ENCODE measurements at regions not wholly inside any gene's neighbourhood (a gene's known extent, or its start where the extent isn't known, plus 50 kb on each side); places are given as distances from the start of the nearest gene placed in this dataset.

DNA sequence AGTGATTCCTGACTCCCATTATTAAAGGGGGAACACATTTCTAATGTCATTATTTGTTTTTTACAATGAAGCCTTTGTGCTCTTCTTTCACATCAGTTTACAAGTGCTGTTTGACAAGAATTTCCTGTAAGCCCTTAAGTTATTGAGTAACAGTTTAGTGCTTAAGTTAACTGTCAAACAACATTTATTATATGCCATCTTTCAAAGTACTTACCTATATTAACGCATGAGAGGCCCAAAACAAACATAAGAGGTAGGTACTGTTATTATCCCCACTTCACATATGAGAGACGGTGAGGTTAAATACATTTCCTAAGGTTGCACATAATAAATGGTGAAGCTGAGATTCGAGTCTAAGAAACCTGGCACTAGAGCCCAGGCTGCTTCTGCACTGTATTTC, 56.0 kb upstream of the MAGED1 start:
- Histone ChIP-seq H3K36me3 (ENCODE audit: insufficient read depth, low read length, poor library complexity, severe bottlenecking) (no peaks in the 10 kb centered on the region), H3K9me3 (ENCODE audit: low read depth, low read length, poor library complexity, severe bottlenecking) (no peaks in the 10 kb centered on the region), H3K4me3 (ENCODE audit: low read depth, low read length, poor library complexity, severe bottlenecking) (no peak overlapping the region), H3K4me1 (ENCODE audit: insufficient read depth, low read length, poor library complexity, severe bottlenecking) (peaks cover 16% of the 10 kb centered on the region), H3K27ac (ENCODE audit: low read depth, low read length, poor library complexity, severe bottlenecking) (no peak overlapping the region), H3K27me3 (replicated peaks; ENCODE audit: insufficient read depth, low read depth, low read length, poor library complexity) (no peaks in the 10 kb centered on the region)
- intact Hi-C loops (cut with micrococcal nuclease; ENCODE audit: unreplicated experiment), result no loop called here
- no peak for DNase-seq (ENCODE audit: low spot score)
- CTCF ChIA-PET, result no interaction called here
- no peak for TF ChIP-seq EZH2 (IDR thresholded peaks at IDR 0.05; ENCODE audit: borderline replicate concordance, low read depth, low read length, poor library complexity, severe bottlenecking)
- TF ChIP-seq, protein P1, sequence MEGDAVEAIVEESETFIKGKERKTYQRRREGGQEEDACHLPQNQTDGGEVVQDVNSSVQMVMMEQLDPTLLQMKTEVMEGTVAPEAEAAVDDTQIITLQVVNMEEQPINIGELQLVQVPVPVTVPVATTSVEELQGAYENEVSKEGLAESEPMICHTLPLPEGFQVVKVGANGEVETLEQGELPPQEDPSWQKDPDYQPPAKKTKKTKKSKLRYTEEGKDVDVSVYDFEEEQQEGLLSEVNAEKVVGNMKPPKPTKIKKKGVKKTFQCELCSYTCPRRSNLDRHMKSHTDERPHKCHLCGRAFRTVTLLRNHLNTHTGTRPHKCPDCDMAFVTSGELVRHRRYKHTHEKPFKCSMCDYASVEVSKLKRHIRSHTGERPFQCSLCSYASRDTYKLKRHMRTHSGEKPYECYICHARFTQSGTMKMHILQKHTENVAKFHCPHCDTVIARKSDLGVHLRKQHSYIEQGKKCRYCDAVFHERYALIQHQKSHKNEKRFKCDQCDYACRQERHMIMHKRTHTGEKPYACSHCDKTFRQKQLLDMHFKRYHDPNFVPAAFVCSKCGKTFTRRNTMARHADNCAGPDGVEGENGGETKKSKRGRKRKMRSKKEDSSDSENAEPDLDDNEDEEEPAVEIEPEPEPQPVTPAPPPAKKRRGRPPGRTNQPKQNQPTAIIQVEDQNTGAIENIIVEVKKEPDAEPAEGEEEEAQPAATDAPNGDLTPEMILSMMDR (conservative IDR thresholded peaks at IDR 0.05; ENCODE audit: low read depth, low read length), result no peak
- POLR2A ChIA-PET (ENCODE audit: low non-redundant PET), result no interaction called here
- BruUV-seq (replicated peaks), result no TSS peak

DNA sequence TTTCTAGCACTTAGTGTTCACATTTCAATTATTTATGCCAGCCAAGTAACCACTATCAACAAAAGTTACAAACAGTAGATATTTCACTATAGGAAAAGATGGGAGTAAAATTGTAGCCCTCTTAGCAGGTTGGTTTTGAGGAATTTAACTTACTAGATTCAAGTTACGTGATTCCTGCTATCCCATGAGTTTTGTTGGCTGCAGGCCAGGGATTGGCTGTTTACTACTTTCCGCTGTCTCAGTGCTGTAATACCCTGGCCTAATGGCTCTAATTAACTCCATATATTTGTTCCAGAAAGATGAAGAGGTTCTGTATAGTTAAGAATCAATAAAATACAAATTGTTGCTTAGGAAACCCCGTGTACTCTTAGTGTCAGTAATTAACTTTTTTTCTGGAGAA, 55.5 kb upstream of the MAGED1 start:
- peaks cover 16% of the 10 kb centered on the region for H3K4me1 ChIP-seq (ENCODE audit: insufficient read depth, low read length, poor library complexity, severe bottlenecking)
- ChIA-PET CTCF (no interaction called here), POLR2A (ENCODE audit: low non-redundant PET) (no interaction called here)
- H3K36me3 ChIP-seq (ENCODE audit: insufficient read depth, low read length, poor library complexity, severe bottlenecking), result no peaks in the 10 kb centered on the region
- no peak overlapping the region for H3K27ac ChIP-seq (ENCODE audit: low read depth, low read length, poor library complexity, severe bottlenecking)
- H3K4me3 ChIP-seq (ENCODE audit: low read depth, low read length, poor library complexity, severe bottlenecking), result no peak overlapping the region
- peak; percentile 66 for DNase-seq (ENCODE audit: low spot score)
- no peaks in the 10 kb centered on the region for H3K27me3 ChIP-seq (replicated peaks; ENCODE audit: insufficient read depth, low read depth, low read length, poor library complexity)
- H3K9me3 ChIP-seq (ENCODE audit: low read depth, low read length, poor library complexity, severe bottlenecking), result no peaks in the 10 kb centered on the region
- intact Hi-C loops (cut with micrococcal nuclease; ENCODE audit: unreplicated experiment), result no loop called here
- TF ChIP-seq, protein P1 (conservative IDR thresholded peaks at IDR 0.05; ENCODE audit: low read depth, low read length), result no peak
- TF ChIP-seq EZH2 (IDR thresholded peaks at IDR 0.05; ENCODE audit: borderline replicate concordance, low read depth, low read length, poor library complexity, severe bottlenecking), result no peak
- no TSS peak for BruUV-seq (replicated peaks)

All from A673 (cell line).